ENCODE measurements at regions not wholly inside any gene's neighbourhood (a gene's known extent, or its start where the extent isn't known, plus 50 kb on each side); places are given as distances from the start of the nearest gene placed in this dataset.

DNA sequence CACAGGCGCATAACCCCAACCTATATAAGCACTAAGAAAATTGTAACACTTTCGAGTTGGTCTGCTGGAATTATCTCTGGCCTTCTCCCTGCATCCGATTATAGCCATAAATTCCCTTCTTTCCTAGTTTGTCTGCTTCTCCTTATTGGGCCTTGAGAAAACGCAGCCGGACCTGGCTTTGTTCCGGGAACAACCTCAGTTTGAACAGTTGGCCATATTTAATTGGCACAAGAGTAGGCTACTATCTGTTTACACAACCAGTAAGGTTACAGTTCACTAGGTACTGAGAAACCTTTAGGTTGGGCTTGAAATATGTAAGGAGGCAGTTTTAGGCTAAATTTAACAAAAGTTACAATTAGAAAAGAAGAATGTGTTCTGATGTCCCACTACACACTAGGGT lies 176.1 kb downstream of the IPO8 start:
- intact Hi-C loops (cut with micrococcal nuclease) (loop anchor here (10.0 kb wide), 1 partner anchor 735 kb away; the partner anchor contains the start of gene TMTC1), in situ Hi-C loops (cut with MboI; ENCODE audit: low sequenced_read_pairs) (no loop called here), dilution Hi-C loops (cut with HindIII; ENCODE audit: low sequenced_read_pairs, unreplicated experiment) (no loop called here)
- Histone ChIP-seq H3K9me3 (ENCODE audit: control insufficient read depth, insufficient read depth, low read length) (no peaks in the 10 kb centered on the region), H4K20me1 (ENCODE audit: insufficient read depth, low read length) (no peaks in the 10 kb centered on the region), H2AK9ac (replicated peaks; ENCODE audit: low read depth, low read length, poor library complexity) (no peak overlapping the region), H2BK20ac (ENCODE audit: low read depth, low read length) (no peak overlapping the region), H4K5ac (ENCODE audit: low read depth, low read length) (no peak overlapping the region), H2AK5ac (ENCODE audit: low read depth, low read length) (no peak overlapping the region), H4K8ac (ENCODE audit: low read depth in 2 of 2, low read length in 2 of 2) (no peak overlapping the region), H3K14ac (replicated peaks; ENCODE audit: low read depth, low read length) (no peak overlapping the region), H2BK120ac (ENCODE audit: low read depth, low read length) (no peak overlapping the region), H3K4me3 (ENCODE audit: insufficient read depth, low read depth, low read length) (no peak overlapping the region), H2BK15ac (ENCODE audit: low read depth, low read length) (no peak overlapping the region), H3K4me1 (ENCODE audit: control insufficient read depth, insufficient read depth, low read length) (no peaks in the 10 kb centered on the region), H3K27ac (ENCODE audit: insufficient read depth, low read length) (no peak overlapping the region), H3K56ac (ENCODE audit: extremely low read depth, insufficient read depth, low read length) (no peak overlapping the region), H3K9ac (ENCODE audit: low read depth, low read length) (no peak overlapping the region), H3K18ac (ENCODE audit: low read depth, low read length) (no peak overlapping the region), H3K9me1 (ENCODE audit: insufficient read depth, low read length) (no peaks in the 10 kb centered on the region), H3K79me1 (ENCODE audit: low read depth in 1 of 2, low read length in 2 of 2) (no peaks in the 10 kb centered on the region), H3K23ac (ENCODE audit: low read depth, low read length) (no peak overlapping the region), H3K27me3 (ENCODE audit: control insufficient read depth, insufficient read depth, low read length) (no peaks in the 10 kb centered on the region), H4K91ac (ENCODE audit: insufficient read depth, low read depth, low read length) (no peak overlapping the region), H3K36me3 (ENCODE audit: control insufficient read depth, insufficient read depth, low read length) (no peaks in the 10 kb centered on the region), H3K4me2 (ENCODE audit: low read depth, low read length) (no peak overlapping the region), H3K4ac (ENCODE audit: low read depth, low read length) (no peak overlapping the region), H2BK5ac (ENCODE audit: low read depth, low read length, poor library complexity, severe bottlenecking) (no peak overlapping the region), H2AFZ (replicated peaks; ENCODE audit: low read length, poor library complexity) (no peak overlapping the region)
- no peak for DNase-seq
- POLR2A ChIA-PET (ENCODE audit: unreplicated experiment), result no interaction called here
- no TSS peak for BruUV-seq (replicated peaks)
- ATAC-seq (ENCODE audit: low read depth), result no peak
- CTCF ChIA-PET, result no interaction called here
- whole genome bisulfite sequencing, 2 experiments (ENCODE audit: extremely low coverage in 2 of 2, insufficient read length in 1 of 2), result 67% methylated on average over 3 of the region's 6 CpGs; no CpG with 5 or more reads in 1 of the 2 experiments
- TF ChIP-seq, protein P1, sequence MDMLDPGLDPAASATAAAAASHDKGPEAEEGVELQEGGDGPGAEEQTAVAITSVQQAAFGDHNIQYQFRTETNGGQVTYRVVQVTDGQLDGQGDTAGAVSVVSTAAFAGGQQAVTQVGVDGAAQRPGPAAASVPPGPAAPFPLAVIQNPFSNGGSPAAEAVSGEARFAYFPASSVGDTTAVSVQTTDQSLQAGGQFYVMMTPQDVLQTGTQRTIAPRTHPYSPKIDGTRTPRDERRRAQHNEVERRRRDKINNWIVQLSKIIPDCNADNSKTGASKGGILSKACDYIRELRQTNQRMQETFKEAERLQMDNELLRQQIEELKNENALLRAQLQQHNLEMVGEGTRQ (IDR thresholded peaks at IDR 0.05; ENCODE audit: low read depth, low read length), result no peak
- TF ChIP-seq RCOR1 (IDR thresholded peaks at IDR 0.05; ENCODE audit: insufficient replicate concordance, low read length) (no peak), MAZ (IDR thresholded peaks at IDR 0.05; ENCODE audit: borderline replicate concordance, low read depth, low read length) (no peak), BHLHE40 (IDR thresholded peaks at IDR 0.05; ENCODE audit: low read depth, low read length) (no peak), RFX5 (IDR thresholded peaks at IDR 0.05; ENCODE audit: low read depth, low read length) (no peak), MXI1 (IDR thresholded peaks at IDR 0.05; ENCODE audit: borderline replicate concordance, low read depth, low read length) (no peak), SMC3 (IDR thresholded peaks at IDR 0.05; ENCODE audit: low read depth, low read length) (no peak), NFE2L2 (IDR thresholded peaks at IDR 0.05; ENCODE audit: low read depth, low read length) (no peak), FOS (IDR thresholded peaks at IDR 0.05; ENCODE audit: low read depth, low read length) (no peak), CEBPB (IDR thresholded peaks at IDR 0.05; ENCODE audit: low read depth, low read length) (no peak), RAD21 (IDR thresholded peaks at IDR 0.05; ENCODE audit: low read length) (no peak)
- TF ChIP-seq, protein P2, sequence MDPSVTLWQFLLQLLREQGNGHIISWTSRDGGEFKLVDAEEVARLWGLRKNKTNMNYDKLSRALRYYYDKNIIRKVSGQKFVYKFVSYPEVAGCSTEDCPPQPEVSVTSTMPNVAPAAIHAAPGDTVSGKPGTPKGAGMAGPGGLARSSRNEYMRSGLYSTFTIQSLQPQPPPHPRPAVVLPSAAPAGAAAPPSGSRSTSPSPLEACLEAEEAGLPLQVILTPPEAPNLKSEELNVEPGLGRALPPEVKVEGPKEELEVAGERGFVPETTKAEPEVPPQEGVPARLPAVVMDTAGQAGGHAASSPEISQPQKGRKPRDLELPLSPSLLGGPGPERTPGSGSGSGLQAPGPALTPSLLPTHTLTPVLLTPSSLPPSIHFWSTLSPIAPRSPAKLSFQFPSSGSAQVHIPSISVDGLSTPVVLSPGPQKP (IDR thresholded peaks at IDR 0.05; ENCODE audit: borderline replicate concordance, low read depth, low read length), result no peak
- TF ChIP-seq, protein P3, sequence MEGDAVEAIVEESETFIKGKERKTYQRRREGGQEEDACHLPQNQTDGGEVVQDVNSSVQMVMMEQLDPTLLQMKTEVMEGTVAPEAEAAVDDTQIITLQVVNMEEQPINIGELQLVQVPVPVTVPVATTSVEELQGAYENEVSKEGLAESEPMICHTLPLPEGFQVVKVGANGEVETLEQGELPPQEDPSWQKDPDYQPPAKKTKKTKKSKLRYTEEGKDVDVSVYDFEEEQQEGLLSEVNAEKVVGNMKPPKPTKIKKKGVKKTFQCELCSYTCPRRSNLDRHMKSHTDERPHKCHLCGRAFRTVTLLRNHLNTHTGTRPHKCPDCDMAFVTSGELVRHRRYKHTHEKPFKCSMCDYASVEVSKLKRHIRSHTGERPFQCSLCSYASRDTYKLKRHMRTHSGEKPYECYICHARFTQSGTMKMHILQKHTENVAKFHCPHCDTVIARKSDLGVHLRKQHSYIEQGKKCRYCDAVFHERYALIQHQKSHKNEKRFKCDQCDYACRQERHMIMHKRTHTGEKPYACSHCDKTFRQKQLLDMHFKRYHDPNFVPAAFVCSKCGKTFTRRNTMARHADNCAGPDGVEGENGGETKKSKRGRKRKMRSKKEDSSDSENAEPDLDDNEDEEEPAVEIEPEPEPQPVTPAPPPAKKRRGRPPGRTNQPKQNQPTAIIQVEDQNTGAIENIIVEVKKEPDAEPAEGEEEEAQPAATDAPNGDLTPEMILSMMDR (conservative IDR thresholded peaks at IDR 0.05; ENCODE audit: low read depth, low read length), result no peak
